Motor neuron (in vitro differentiated cells): ENCODE measurements at regions not wholly inside any gene's neighbourhood (a gene's known extent, or its start where the extent isn't known, plus 50 kb on each side); places are given as distances from the start of the nearest gene placed in this dataset.
A peak's percentile ranks its signal among the peaks of the same experiment; 100 is the strongest.
"Not testable (repeated sequence)": the region's sequence is repeated elsewhere in the genome, so short reads cannot be mapped to it uniquely, and the experiment has no call there.

ENCODE experiments used
- ATAC-seq, 8 experiments: fragments of 200-7000 bp; cut with Tn5 transposase; replicated peaks in 6 of 8; 2 replicates each; pipeline ENCODE4 v1.8.0; 2021; ENCODE audit warnings: mild to moderate bottlenecking in 8 of 8, moderate library complexity in 8 of 8
- H3K27ac ChIP-seq, 2 donors: fragments of 250-450 bp; sonication (Bioruptor Pico); 2 replicates each; pipeline ENCODE4 v1.9.0; 2021; ENCODE audit warnings: antibody characterized with exemption in 2 of 2, mild to moderate bottlenecking in 2 of 2, moderate library complexity in 1 of 2
- H3K4me1 ChIP-seq, 2 donors: fragments of 250-450 bp; sonication (Bioruptor Pico); replicated peaks in 1 of 2; 2 replicates each; pipeline ENCODE4 v1.6.1; 2021; ENCODE audit warnings: antibody characterized with exemption in 2 of 2, mild to moderate bottlenecking in 2 of 2, moderate library complexity in 1 of 2
- H3K4me3 ChIP-seq, 5 donors: fragments of 250-450 bp; sonication (Bioruptor Pico); 2 replicates each; pipeline ENCODE4 v1.9.0; 2021; ENCODE audit warnings: antibody characterized with exemption in 5 of 5, mild to moderate bottlenecking in 5 of 5, moderate library complexity in 4 of 5
- WGBS, 10 experiments: fragments of 450-650 bp; shearing (Covaris generic); methylation state at CpG; one replicate each; pipeline ENCODE4 v1.0.0; 2022; 5-methylcytosine and 5-hydroxymethylcytosine counted together
- in situ Hi-C, 9 experiments: fragments of 400-800 bp; cut with MboI; loops; one replicate each; pipeline ENCODE4 v1.15.0; 2021; ENCODE audit warnings: low sequenced_read_pairs in 9 of 9, low pct_unique_long_range_greater_than_20kb in 2 of 9; ENCODE audit not compliant: unreplicated experiment in 9 of 9

GRCh38 chr4:62644372-62644771 is 1444.2 kb downstream of the ADGRL3 start:
- WGBS, 10 experiments: 0 to 50% (median 17%) methylated on average over 1 to 3 of the region's 3 CpGs; no CpG with 5 or more reads in 1 of the 10 experiments
- in situ Hi-C loops: no loop called here

GRCh38 chr4:62640296-62640695 is 1440.2 kb downstream of the ADGRL3 start:
- ATAC-seq: peak in 1 of 8 experiments; percentile 28
- Histone ChIP-seq H3K27ac (no peak overlapping the region), H3K4me3 (no peak overlapping the region), H3K4me1 (no peaks in the 10 kb centered on the region)
- in situ Hi-C loops: no loop called here
- 0 to 100% (median 84%) methylated on average over 1 to 2 of the region's 2 CpGs; no CpG with 5 or more reads in 2 of the 10 experiments for WGBS, 10 experiments

More at GRCh38 chr4:62644372-62644771, 1444.2 kb downstream of the ADGRL3 start:
- ATAC-seq: peak in 2 of 8 experiments; percentile 60 to 68
- no peaks in the 10 kb centered on the region for H3K4me1 ChIP-seq
- no peak overlapping the region for H3K4me3 ChIP-seq
- H3K27ac ChIP-seq: no peak overlapping the region

- no peak overlapping the region for H3K4me3 ChIP-seq
- no peak overlapping the region for H3K27ac ChIP-seq
- no peaks in the 10 kb centered on the region for H3K4me1 ChIP-seq
- in situ Hi-C loops: no loop called here
- 0 to 96% (median 85%) methylated on average over 1 to 2 of the region's 2 CpGs for WGBS, 10 experiments
- peak in 1 of 8 experiments; percentile 26 for ATAC-seq
Measured at GRCh38 chr4:62627671-62628070, 1427.5 kb downstream of the ADGRL3 start.

- Histone ChIP-seq H3K4me3 (no peak overlapping the region), H3K27ac (no peak overlapping the region), H3K4me1 (no peaks in the 10 kb centered on the region)
- WGBS, 10 experiments: 0 to 100% (median 61%) methylated on average over 1 to 3 of the region's 3 CpGs; no CpG with 5 or more reads in 1 of the 10 experiments
- ATAC-seq: no peak
- in situ Hi-C loops: no loop called here
Measured at GRCh38 chr4:62627141-62627540, 1427.0 kb downstream of the ADGRL3 start.

GRCh38 chr4:62622089-62622488 is 1422.0 kb downstream of the ADGRL3 start:
- Histone ChIP-seq H3K4me1 (no peaks in the 10 kb centered on the region), H3K27ac (no peak overlapping the region), H3K4me3 (no peak overlapping the region)
- in situ Hi-C loops: no loop called here
- no peak for ATAC-seq

- in situ Hi-C loops: no loop called here
- H3K4me1 ChIP-seq: no peaks in the 10 kb centered on the region
- 3 to 96% (median 79%) methylated on average over 2 to 4 of the region's 4 CpGs for WGBS, 10 experiments
- no peak overlapping the region for H3K4me3 ChIP-seq
- ATAC-seq: no peak
- H3K27ac ChIP-seq: no peak overlapping the region
Measured at GRCh38 chr4:62619971-62620370, 1419.8 kb downstream of the ADGRL3 start.

GRCh38 chr4:62618042-62618441 is 1417.9 kb downstream of the ADGRL3 start:
- H3K4me3 ChIP-seq: no peak overlapping the region
- no peak for ATAC-seq
- no peaks in the 10 kb centered on the region for H3K4me1 ChIP-seq
- H3K27ac ChIP-seq: no peak overlapping the region
- in situ Hi-C loops: no loop called here
- WGBS, 10 experiments: 0 to 93% (median 79%) methylated on average over 1 to 2 of the region's 2 CpGs; no CpG with 5 or more reads in 1 of the 10 experiments

- no peak for ATAC-seq
- Histone ChIP-seq H3K4me3 (no peak overlapping the region), H3K4me1 (no peaks in the 10 kb centered on the region), H3K27ac (no peak overlapping the region)
- in situ Hi-C loops: no loop called here
- WGBS, 10 experiments: 0 to 71% (median 30%) methylated on average over 1 of the region's 1 CpG; no CpG with 5 or more reads in 2 of the 10 experiments
Measured at GRCh38 chr4:62601737-62602136, 1401.6 kb downstream of the ADGRL3 start.

- 0 to 89% (median 40%) methylated on average over 1 to 10 of the region's 12 CpGs for WGBS, 10 experiments
- H3K4me1 ChIP-seq, in situ Hi-C loops, H3K27ac ChIP-seq, ATAC-seq, H3K4me3 ChIP-seq: not testable (repeated sequence)
Measured at GRCh38 chr4:62595265-62595664, 1395.1 kb downstream of the ADGRL3 start.

- 0 to 100% (median 58%) methylated on average over 1 to 2 of the region's 2 CpGs; no CpG with 5 or more reads in 2 of the 10 experiments for WGBS, 10 experiments
- Histone ChIP-seq H3K27ac (no peak overlapping the region), H3K4me3 (no peak overlapping the region), H3K4me1 (no peaks in the 10 kb centered on the region)
- in situ Hi-C loops: no loop called here
- no peak for ATAC-seq
Measured at GRCh38 chr4:62591756-62592155, 1391.6 kb downstream of the ADGRL3 start.

- H3K4me1 ChIP-seq: no peaks in the 10 kb centered on the region
- H3K4me3 ChIP-seq: no peak overlapping the region
- H3K27ac ChIP-seq: no peak overlapping the region
- ATAC-seq: no peak
- WGBS, 10 experiments: 14 to 100% (median 89%) methylated on average over 1 of the region's 1 CpG; no CpG with 5 or more reads in 4 of the 10 experiments
- in situ Hi-C loops: no loop called here
Measured at GRCh38 chr4:62588671-62589070, 1388.5 kb downstream of the ADGRL3 start.

- in situ Hi-C loops: no loop called here
- WGBS, 10 experiments: 0 to 100% (median 75%) methylated on average over 1 to 3 of the region's 4 CpGs; no CpG with 5 or more reads in 3 of the 10 experiments
- no peak overlapping the region for H3K4me3 ChIP-seq
- no peaks in the 10 kb centered on the region for H3K4me1 ChIP-seq
- no peak for ATAC-seq
- no peak overlapping the region for H3K27ac ChIP-seq
Measured at GRCh38 chr4:62571494-62571893, 1371.4 kb downstream of the ADGRL3 start.

- in situ Hi-C loops: no loop called here
- no peak for ATAC-seq
- H3K27ac ChIP-seq: no peak overlapping the region
- H3K4me1 ChIP-seq: no peaks in the 10 kb centered on the region
- H3K4me3 ChIP-seq: no peak overlapping the region
Measured at GRCh38 chr4:62560858-62561257, 1360.7 kb downstream of the ADGRL3 start.

GRCh38 chr4:62550121-62550520 is 1350.0 kb downstream of the ADGRL3 start:
- Histone ChIP-seq H3K27ac (no peak overlapping the region), H3K4me3 (no peak overlapping the region), H3K4me1 (peaks cover 0 to 5% of the 10 kb centered on the region in 2 donors)
- 0 to 100% (median 86%) methylated on average over 1 to 2 of the region's 2 CpGs; no CpG with 5 or more reads in 2 of the 10 experiments for WGBS, 10 experiments
- ATAC-seq: no peak
- in situ Hi-C loops: no loop called here
